ENCODE measurements at regions not wholly inside any gene's neighbourhood (a gene's known extent, or its start where the extent isn't known, plus 50 kb on each side); places are given as distances from the start of the nearest gene placed in this dataset.

DNA sequence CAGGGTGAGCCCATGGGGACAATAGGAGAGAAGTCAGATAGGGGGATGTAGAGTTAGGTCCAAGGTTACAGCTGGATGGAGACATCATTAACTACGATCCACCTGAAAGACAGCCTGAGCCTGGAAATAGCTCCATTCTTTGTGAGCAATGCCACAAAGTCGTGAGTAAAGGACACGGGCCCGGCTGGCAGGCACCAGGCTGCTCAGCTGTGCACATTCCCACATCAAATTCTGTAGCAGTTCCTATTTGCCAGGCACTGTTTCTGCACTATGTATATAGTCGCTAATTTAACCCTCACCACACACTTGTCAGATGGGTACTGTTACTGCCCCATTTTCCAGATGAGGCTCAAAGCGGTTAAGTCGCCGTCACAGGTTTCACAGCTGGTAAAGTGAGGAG, 338.0 kb upstream of the KAZN start (continued):
- TF ChIP-seq, protein P1, sequence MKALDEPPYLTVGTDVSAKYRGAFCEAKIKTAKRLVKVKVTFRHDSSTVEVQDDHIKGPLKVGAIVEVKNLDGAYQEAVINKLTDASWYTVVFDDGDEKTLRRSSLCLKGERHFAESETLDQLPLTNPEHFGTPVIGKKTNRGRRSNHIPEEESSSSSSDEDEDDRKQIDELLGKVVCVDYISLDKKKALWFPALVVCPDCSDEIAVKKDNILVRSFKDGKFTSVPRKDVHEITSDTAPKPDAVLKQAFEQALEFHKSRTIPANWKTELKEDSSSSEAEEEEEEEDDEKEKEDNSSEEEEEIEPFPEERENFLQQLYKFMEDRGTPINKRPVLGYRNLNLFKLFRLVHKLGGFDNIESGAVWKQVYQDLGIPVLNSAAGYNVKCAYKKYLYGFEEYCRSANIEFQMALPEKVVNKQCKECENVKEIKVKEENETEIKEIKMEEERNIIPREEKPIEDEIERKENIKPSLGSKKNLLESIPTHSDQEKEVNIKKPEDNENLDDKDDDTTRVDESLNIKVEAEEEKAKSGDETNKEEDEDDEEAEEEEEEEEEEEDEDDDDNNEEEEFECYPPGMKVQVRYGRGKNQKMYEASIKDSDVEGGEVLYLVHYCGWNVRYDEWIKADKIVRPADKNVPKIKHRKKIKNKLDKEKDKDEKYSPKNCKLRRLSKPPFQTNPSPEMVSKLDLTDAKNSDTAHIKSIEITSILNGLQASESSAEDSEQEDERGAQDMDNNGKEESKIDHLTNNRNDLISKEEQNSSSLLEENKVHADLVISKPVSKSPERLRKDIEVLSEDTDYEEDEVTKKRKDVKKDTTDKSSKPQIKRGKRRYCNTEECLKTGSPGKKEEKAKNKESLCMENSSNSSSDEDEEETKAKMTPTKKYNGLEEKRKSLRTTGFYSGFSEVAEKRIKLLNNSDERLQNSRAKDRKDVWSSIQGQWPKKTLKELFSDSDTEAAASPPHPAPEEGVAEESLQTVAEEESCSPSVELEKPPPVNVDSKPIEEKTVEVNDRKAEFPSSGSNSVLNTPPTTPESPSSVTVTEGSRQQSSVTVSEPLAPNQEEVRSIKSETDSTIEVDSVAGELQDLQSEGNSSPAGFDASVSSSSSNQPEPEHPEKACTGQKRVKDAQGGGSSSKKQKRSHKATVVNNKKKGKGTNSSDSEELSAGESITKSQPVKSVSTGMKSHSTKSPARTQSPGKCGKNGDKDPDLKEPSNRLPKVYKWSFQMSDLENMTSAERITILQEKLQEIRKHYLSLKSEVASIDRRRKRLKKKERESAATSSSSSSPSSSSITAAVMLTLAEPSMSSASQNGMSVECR (CRISPR knock-in tag; IDR thresholded peaks at IDR 0.05; ENCODE audit: borderline replicate concordance): no peak
- TF ChIP-seq MXD4 (CRISPR knock-in tag; IDR thresholded peaks at IDR 0.05; ENCODE audit: borderline replicate concordance) (no peak), IRF2 (CRISPR knock-in tag; IDR thresholded peaks at IDR 0.05; ENCODE audit: borderline replicate concordance, low read depth) (no peak), SP1 (CRISPR knock-in tag; conservative IDR thresholded peaks at IDR 0.05) (no peak), MYBL2 (CRISPR knock-in tag; IDR thresholded peaks at IDR 0.05) (no peak), GTF2I (CRISPR knock-in tag; conservative IDR thresholded peaks at IDR 0.05) (no peak), JAZF1 (CRISPR knock-in tag; IDR thresholded peaks at IDR 0.05) (no peak)
- TF ChIP-seq, protein P2, sequence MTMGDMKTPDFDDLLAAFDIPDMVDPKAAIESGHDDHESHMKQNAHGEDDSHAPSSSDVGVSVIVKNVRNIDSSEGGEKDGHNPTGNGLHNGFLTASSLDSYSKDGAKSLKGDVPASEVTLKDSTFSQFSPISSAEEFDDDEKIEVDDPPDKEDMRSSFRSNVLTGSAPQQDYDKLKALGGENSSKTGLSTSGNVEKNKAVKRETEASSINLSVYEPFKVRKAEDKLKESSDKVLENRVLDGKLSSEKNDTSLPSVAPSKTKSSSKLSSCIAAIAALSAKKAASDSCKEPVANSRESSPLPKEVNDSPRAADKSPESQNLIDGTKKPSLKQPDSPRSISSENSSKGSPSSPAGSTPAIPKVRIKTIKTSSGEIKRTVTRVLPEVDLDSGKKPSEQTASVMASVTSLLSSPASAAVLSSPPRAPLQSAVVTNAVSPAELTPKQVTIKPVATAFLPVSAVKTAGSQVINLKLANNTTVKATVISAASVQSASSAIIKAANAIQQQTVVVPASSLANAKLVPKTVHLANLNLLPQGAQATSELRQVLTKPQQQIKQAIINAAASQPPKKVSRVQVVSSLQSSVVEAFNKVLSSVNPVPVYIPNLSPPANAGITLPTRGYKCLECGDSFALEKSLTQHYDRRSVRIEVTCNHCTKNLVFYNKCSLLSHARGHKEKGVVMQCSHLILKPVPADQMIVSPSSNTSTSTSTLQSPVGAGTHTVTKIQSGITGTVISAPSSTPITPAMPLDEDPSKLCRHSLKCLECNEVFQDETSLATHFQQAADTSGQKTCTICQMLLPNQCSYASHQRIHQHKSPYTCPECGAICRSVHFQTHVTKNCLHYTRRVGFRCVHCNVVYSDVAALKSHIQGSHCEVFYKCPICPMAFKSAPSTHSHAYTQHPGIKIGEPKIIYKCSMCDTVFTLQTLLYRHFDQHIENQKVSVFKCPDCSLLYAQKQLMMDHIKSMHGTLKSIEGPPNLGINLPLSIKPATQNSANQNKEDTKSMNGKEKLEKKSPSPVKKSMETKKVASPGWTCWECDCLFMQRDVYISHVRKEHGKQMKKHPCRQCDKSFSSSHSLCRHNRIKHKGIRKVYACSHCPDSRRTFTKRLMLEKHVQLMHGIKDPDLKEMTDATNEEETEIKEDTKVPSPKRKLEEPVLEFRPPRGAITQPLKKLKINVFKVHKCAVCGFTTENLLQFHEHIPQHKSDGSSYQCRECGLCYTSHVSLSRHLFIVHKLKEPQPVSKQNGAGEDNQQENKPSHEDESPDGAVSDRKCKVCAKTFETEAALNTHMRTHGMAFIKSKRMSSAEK (CRISPR knock-in tag; IDR thresholded peaks at IDR 0.05; ENCODE audit: borderline replicate concordance): no peak
- TF ChIP-seq, protein P3, sequence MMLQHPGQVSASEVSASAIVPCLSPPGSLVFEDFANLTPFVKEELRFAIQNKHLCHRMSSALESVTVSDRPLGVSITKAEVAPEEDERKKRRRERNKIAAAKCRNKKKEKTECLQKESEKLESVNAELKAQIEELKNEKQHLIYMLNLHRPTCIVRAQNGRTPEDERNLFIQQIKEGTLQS (CRISPR knock-in tag; conservative IDR thresholded peaks at IDR 0.05): no peak

DNA sequence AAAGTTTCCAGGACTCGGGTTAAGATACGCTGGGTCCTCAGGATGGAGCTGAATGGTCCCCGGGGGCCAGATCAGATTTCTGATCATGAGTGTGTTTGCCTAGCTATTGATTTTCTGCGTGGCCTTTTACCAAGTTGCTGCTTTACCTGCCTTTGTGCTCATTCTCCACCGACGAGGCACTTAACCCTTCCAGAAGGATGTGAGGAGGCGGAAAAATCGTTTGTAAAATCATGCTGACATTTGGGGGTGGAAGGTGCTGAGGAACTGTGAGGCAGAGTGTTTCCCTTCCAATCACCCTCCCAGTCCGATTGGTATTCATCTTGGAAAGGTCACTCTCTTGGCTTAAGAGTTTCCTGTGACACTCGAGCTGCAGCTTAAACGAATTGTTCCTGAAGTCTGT, 337.1 kb upstream of the KAZN start:
- ChIA-PET CTCF (interaction anchor here (0.8 to 1.2 kb wide), 3 partner anchors 9 to 154 kb away, joined by 3 read pairs; no protein-coding TSS in a partner anchor), POLR2A (no interaction called here)
- no peak overlapping the region for H3K27ac Mint-ChIP-seq
- H3K27me3 Mint-ChIP-seq (ENCODE audit: low read depth): peaks cover 9% of the 10 kb centered on the region
- 0 out of 2 replicates have a peak, but pooled peaks cover 2% of the 10 kb centered on the region for H3K4me1 Mint-ChIP-seq
- peaks cover 5% of the 10 kb centered on the region for H3K9me3 Mint-ChIP-seq
- no peak overlapping the region for H3K4me3 Mint-ChIP-seq
- ATAC-seq (no peak), DNase-seq (ENCODE audit: low spot score) (no peak)
- TF ChIP-seq, protein P4, sequence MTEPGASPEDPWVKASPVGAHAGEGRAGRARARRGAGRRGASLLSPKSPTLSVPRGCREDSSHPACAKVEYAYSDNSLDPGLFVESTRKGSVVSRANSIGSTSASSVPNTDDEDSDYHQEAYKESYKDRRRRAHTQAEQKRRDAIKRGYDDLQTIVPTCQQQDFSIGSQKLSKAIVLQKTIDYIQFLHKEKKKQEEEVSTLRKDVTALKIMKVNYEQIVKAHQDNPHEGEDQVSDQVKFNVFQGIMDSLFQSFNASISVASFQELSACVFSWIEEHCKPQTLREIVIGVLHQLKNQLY (CRISPR knock-in tag; IDR thresholded peaks at IDR 0.05): no peak
- TF ChIP-seq NFYB (CRISPR knock-in tag; conservative IDR thresholded peaks at IDR 0.05; ENCODE audit: low read depth) (no peak), SOX15 (CRISPR knock-in tag; IDR thresholded peaks at IDR 0.05) (no peak), TEAD4 (CRISPR knock-in tag; IDR thresholded peaks at IDR 0.05) (no peak), PRRX2 (CRISPR knock-in tag; IDR thresholded peaks at IDR 0.05) (no peak), ZNF423 (CRISPR knock-in tag; IDR thresholded peaks at IDR 0.05) (no peak), RELA (CRISPR knock-in tag; IDR thresholded peaks at IDR 0.05; ENCODE audit: borderline replicate concordance) (no peak)
- TF ChIP-seq, protein P5, sequence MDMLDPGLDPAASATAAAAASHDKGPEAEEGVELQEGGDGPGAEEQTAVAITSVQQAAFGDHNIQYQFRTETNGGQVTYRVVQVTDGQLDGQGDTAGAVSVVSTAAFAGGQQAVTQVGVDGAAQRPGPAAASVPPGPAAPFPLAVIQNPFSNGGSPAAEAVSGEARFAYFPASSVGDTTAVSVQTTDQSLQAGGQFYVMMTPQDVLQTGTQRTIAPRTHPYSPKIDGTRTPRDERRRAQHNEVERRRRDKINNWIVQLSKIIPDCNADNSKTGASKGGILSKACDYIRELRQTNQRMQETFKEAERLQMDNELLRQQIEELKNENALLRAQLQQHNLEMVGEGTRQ (CRISPR knock-in tag; IDR thresholded peaks at IDR 0.05): no peak
- TF ChIP-seq, protein P6, sequence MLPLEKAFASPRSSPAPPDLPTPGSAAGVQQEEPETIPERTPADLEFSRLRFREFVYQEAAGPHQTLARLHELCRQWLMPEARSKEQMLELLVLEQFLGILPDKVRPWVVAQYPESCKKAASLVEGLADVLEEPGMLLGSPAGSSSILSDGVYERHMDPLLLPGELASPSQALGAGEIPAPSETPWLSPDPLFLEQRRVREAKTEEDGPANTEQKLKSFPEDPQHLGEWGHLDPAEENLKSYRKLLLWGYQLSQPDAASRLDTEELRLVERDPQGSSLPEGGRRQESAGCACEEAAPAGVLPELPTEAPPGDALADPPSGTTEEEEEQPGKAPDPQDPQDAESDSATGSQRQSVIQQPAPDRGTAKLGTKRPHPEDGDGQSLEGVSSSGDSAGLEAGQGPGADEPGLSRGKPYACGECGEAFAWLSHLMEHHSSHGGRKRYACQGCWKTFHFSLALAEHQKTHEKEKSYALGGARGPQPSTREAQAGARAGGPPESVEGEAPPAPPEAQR (CRISPR knock-in tag; IDR thresholded peaks at IDR 0.05): no peak
- peaks cover 4% of the 10 kb centered on the region; the same call in 1 of the 2 replicates for H3K36me3 Mint-ChIP-seq
